Ectodermal cell (in vitro differentiated cells): ENCODE measurements at regions not wholly inside any gene's neighbourhood (a gene's known extent, or its start where the extent isn't known, plus 50 kb on each side); places are given as distances from the start of the nearest gene placed in this dataset.

ENCODE experiments used
- H3K27ac ChIP-seq: 2 replicates; pipeline ENCODE4 v1.7.0; 2013; ENCODE audit warnings: mild to moderate bottlenecking, low read depth, low read length; ENCODE audit not compliant: insufficient read depth, poor library complexity, severe bottlenecking
- H3K27me3 ChIP-seq: 2 replicates; pipeline ENCODE4 v1.7.0; 2013; ENCODE audit warnings: mild to moderate bottlenecking, low read length; ENCODE audit not compliant: insufficient read depth, control insufficient read depth, poor library complexity, severe bottlenecking
- H3K36me3 ChIP-seq: one replicate; pipeline ENCODE4 v1.7.0; 2013; ENCODE audit warnings: low read length; ENCODE audit not compliant: control insufficient read depth, insufficient read depth
- H3K4me1 ChIP-seq: one replicate; pipeline ENCODE4 v1.7.0; 2013; ENCODE audit warnings: low read length; ENCODE audit not compliant: control insufficient read depth, insufficient read depth
- H3K4me3 ChIP-seq: 2 replicates; pipeline ENCODE4 v1.7.0; 2013; ENCODE audit warnings: low read depth, low read length, control low read depth; ENCODE audit not compliant: insufficient read depth
- H3K9me3 ChIP-seq: 2 replicates; pipeline ENCODE4 v1.7.0; 2013; ENCODE audit warnings: mild to moderate bottlenecking, low read length, moderate library complexity; ENCODE audit not compliant: control insufficient read depth
- WGBS, 2 experiments: methylation state at CpG; one replicate each; pipeline ENCODE4 v1.1.7; 2013; ENCODE audit warnings: missing lambda C conversion rate in 2 of 2; 5-methylcytosine and 5-hydroxymethylcytosine counted together

DNA sequence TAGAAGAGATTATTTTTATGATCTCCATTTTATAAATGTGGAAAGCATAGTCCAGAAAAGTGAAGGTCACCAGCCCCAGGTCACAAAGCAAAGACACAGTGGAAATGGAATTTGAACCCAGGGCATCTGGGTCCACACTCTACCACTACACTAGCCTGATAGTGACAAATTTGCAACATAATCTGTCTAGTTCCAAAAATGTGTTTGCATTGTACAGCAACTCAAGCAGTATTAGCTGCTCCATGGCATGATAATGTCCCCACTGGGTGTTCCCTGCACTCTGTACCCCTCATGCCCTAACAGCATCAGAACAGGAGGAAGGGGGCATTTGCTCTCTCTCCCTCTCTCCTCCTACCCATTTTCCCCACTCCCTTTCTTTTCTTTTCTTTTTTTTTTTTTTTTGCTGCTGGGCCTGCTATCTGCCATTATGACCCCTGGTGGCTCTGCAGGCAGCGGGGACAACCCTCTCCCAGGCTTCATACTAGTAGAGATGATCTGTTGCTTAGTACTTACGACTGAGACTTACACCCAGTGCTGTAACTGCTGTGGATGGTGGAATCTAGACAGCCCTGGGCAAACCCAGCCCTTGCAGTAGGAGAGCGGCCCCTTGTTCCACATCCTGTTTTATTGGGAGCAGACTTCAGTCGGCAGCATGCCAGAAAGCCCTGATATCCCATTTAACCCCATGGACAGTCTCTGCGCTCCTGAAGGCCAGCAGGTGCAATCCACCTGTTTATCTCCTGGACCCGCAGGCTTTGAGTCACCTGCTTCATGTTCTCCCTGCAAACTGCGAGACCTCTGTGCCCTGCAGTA lies 306.3 kb downstream of the SOX9 start:
- Histone ChIP-seq H3K27ac (no peak overlapping the region), H3K9me3 (no peaks in the 10 kb centered on the region), H3K27me3 (no peaks in the 10 kb centered on the region), H3K36me3 (no peaks in the 10 kb centered on the region), H3K4me1 (no peaks in the 10 kb centered on the region), H3K4me3 (no peak overlapping the region)
- 87 to 89% methylated on average over 7 of the region's 7 CpGs for WGBS, 2 experiments

DNA sequence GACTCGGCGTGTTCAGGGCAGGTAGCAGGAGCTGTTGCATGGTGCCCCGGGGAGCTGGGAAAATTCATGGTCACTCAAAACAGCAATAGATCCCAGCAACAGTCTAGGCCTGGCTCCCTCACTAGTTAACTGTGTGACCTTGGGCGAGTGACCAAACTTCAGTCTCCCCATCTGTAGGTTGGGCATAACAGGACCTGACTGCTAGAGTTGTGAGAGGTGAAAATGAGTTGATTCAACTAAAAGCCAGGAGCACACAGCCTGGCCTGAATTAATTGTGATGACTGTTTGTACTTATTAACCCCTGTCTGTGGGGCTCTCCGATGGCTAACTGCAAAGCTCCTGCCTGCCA lies 306.9 kb downstream of the SOX9 start:
- Histone ChIP-seq H3K27me3 (no peaks in the 10 kb centered on the region), H3K36me3 (no peaks in the 10 kb centered on the region), H3K9me3 (no peaks in the 10 kb centered on the region), H3K4me3 (no peak overlapping the region), H3K27ac (no peak overlapping the region), H3K4me1 (no peaks in the 10 kb centered on the region)
- WGBS, 2 experiments, result 92 to 95% methylated on average over 5 of the region's 5 CpGs

DNA sequence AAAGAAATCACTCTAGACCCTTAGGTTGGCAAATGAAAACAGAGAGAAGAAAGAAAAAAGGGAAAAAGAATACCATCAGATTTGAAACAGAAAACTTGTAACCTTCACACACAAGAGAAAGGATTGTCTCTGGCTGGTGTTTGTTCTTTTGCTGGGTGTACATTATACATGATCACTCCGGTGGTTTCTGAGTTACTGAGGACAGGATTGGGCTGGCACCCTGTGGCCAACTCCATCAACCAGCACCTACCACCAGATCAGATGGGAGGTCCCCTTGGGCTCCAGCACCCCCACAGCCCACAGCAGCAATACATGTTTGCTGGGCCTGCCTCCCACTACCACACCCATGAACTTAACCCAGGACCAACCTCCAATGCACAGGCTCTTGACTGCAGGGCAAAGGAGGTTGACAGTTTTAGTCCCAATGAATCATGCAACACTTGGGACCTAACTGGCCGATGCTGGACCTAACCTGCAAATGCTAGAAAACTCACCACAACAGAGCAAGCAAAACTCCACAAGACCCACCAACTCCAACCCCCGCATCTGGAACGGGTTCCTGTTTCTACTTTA lies 308.3 kb downstream of the SOX9 start:
- H3K36me3 ChIP-seq, result no peaks in the 10 kb centered on the region
- H3K4me1 ChIP-seq, result no peaks in the 10 kb centered on the region
- no peaks in the 10 kb centered on the region for H3K27me3 ChIP-seq
- no peak overlapping the region for H3K4me3 ChIP-seq
- no peak overlapping the region for H3K27ac ChIP-seq
- no peaks in the 10 kb centered on the region for H3K9me3 ChIP-seq
- 89 to 94% methylated on average over 4 of the region's 4 CpGs for WGBS, 2 experiments

DNA sequence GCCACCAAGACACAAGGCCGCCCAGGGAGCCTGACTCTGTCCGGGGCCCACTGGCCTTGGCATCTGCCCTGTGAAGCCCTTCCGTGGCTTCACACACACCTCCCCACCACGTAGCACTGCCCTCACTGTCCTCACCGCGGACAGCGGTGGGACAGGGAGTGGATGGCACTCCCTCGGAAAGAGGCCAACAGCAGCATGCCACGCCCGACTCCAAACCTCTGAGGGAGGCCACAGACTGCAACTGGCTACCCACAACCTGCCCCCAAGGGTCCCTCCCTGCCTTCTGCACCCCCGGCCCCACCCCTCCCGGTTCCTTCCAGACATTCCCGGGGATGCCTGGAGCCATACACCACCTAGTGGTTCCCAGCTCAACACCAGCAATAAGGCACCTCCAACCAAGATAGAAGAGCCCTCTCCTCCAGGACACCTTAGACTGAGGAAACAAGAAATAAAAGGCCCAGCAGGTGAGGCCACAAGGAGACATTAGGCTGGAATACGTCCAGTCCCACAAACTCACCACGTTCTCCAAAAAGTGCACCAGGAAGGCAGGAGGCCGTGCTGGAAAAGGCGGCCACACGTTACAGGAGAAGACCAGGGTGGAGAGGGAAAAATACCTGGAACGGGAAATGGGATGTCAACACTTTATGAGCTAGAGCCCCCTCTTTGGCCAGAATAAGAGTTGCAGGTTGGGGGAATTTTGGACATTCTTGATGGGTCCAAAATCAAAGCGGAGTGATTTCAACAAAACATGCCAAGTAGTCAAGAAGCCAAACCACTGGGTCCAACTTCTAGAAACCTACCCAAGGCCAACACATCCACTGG lies 310.0 kb downstream of the SOX9 start:
- 87% methylated on average over 20 of the region's 20 CpGs for WGBS, 2 experiments
- Histone ChIP-seq H3K9me3 (no peaks in the 10 kb centered on the region), H3K4me3 (no peak overlapping the region), H3K36me3 (no peaks in the 10 kb centered on the region), H3K27me3 (no peaks in the 10 kb centered on the region), H3K4me1 (no peaks in the 10 kb centered on the region), H3K27ac (no peak overlapping the region)

DNA sequence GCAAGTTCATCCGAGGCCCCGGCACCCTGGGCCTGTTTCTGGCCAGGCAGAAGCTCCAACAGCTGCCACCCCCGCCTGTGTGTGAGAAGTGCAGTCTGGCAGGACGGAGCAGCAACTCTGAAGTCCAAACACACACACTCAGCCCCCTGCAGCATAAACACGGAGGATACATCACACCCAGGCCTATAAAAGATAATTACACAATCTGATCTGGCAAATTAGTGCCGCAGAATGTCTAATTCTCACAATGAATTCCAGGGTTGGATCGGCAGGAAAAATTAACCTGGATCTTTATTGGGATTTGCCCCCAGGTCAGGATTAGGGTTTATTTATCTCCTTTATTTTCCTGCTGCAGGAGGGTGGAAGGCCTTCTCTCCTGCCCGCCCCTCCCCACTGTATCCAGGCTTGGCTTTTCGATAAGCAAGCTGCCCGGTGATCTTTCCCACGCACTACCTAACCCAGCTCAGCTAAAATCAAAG lies 311.4 kb downstream of the SOX9 start:
- H3K36me3 ChIP-seq, result no peaks in the 10 kb centered on the region
- H3K9me3 ChIP-seq, result no peaks in the 10 kb centered on the region
- WGBS, 2 experiments, result 85 to 94% methylated on average over 11 of the region's 11 CpGs
- H3K4me1 ChIP-seq, result no peaks in the 10 kb centered on the region
- no peak overlapping the region for H3K4me3 ChIP-seq
- no peak overlapping the region for H3K27ac ChIP-seq
- no peaks in the 10 kb centered on the region for H3K27me3 ChIP-seq

DNA sequence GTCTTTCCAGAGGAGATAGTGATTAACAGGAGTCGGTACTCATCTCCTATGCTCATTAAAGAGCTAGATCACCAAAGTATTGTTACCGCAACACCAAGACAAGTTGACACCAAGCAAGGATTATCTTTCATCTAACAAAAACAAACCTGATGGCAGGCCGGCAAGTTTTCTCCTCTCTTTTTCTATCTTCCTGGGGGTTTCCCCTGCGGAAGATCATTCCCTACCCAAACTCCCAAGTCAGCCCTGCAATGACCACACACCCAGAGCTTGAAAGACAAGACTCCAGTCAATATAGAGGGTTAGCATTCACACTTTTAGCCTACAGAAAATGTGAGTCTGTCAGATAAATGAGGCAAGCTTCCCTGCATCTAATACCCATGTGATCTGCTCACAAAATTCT lies 312.1 kb downstream of the SOX9 start:
- H3K36me3 ChIP-seq, result no peaks in the 10 kb centered on the region
- 86% methylated on average over 4 of the region's 4 CpGs for WGBS, 2 experiments
- H3K9me3 ChIP-seq, result no peaks in the 10 kb centered on the region
- no peaks in the 10 kb centered on the region for H3K4me1 ChIP-seq
- H3K27ac ChIP-seq, result no peak overlapping the region
- H3K27me3 ChIP-seq, result no peaks in the 10 kb centered on the region
- H3K4me3 ChIP-seq, result no peak overlapping the region

DNA sequence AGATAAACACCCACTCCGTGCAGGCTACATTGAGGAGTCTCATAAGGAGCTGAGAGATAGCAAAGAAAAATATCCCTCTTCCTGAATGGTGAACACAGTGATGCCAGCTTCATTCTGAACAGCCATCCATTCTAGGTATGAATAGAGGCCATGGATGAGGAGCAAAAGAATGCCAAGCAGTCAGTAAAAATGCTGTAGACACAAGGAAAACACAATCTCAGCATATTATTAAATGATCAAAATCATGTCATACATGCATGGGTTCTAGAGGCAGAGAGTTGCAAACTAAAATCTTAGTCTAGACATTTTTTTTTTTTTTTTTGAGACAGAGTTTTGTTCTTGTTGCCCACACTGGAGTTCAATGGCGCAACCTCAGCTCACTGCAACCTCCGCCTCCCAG lies 313.0 kb downstream of the SOX9 start:
- Histone ChIP-seq H3K27me3 (no peaks in the 10 kb centered on the region), H3K4me3 (no peak overlapping the region), H3K9me3 (no peaks in the 10 kb centered on the region), H3K4me1 (no peaks in the 10 kb centered on the region), H3K27ac (no peak overlapping the region), H3K36me3 (no peaks in the 10 kb centered on the region)
- WGBS, 2 experiments, result 91 to 93% methylated on average over 3 of the region's 3 CpGs

DNA sequence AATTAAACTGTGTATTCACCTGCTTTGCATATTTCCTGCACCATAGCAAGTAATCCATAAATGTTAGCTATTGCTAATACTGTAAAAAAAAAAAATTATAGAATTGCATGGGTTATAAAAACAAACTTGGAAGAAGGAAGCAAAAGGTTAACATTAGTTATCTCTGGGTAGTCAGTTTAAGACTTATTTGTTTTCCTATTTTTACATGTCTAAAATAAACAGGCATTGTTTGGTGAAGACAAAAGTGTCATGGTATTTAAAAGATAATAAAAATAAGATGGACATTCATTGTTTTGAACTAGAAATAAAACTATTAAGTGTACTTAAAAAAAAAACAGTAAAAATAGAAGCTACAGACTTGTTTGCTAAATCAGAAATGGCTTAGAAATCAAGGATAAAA lies 313.8 kb downstream of the SOX9 start:
- Histone ChIP-seq H3K27ac (no peak overlapping the region), H3K27me3 (no peaks in the 10 kb centered on the region), H3K36me3 (no peaks in the 10 kb centered on the region), H3K4me1 (no peaks in the 10 kb centered on the region), H3K9me3 (no peaks in the 10 kb centered on the region), H3K4me3 (no peak overlapping the region)

DNA sequence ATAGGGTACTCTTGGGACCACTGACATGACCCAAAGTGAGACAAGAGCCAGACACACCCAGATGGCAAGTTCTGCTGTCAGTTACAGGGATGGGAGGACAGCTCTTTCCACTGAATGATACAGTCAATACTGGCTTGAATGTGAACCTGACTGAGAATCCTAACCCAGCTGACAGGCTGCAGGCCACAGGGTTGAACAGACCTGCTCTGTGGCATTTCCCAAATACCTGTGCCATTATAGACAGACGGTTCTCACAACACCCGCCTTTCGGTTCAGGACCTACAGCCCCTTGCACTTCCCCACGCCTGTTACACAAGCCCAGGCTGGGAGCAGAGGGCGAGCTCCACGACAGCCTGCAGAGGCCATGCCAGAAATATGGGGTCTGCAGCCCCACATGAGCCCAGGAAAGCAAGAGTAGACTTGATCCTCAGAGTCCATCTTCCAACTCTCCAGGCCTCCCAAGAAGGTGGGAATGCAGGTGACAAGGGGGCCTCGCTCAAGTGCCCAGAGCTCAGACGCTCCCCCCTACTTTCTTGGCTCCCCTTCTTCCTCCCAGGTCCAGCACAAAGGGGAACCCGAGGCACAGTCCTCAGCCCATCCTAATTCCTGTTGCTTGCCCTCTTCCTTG lies 314.3 kb downstream of the SOX9 start:
- 88 to 94% methylated on average over 9 of the region's 9 CpGs for WGBS, 2 experiments
- Histone ChIP-seq H3K4me1 (no peaks in the 10 kb centered on the region), H3K27ac (no peak overlapping the region), H3K9me3 (no peaks in the 10 kb centered on the region), H3K4me3 (no peak overlapping the region), H3K36me3 (no peaks in the 10 kb centered on the region), H3K27me3 (no peaks in the 10 kb centered on the region)

DNA sequence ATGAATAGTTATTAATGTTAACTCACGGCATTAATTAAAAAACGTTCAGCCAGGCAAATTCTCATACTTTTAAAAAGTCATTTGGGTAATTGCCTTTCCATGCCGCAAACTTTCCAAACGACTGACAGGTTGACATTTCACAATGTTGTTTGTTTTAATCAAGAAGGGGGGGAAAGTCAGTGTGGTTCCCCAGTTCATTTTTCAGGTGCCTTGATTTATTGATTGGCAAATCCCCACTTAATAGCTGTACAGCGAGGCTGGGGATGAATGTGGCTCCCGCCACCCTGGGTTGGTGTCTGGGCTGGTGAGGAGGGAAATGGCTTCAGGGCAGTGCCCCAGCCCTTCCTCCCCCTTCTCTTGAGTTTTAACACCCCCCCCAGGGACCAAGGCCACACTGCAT lies 318.0 kb downstream of the SOX9 start:
- Histone ChIP-seq H3K4me3 (no peak overlapping the region), H3K9me3 (no peaks in the 10 kb centered on the region), H3K27me3 (no peaks in the 10 kb centered on the region), H3K27ac (no peak overlapping the region), H3K4me1 (no peaks in the 10 kb centered on the region), H3K36me3 (no peaks in the 10 kb centered on the region)
- WGBS, 2 experiments, result 93 to 95% methylated on average over 6 of the region's 6 CpGs
